ENCODE measurements at regions not wholly inside any gene's neighbourhood (a gene's known extent, or its start where the extent isn't known, plus 50 kb on each side); places are given as distances from the start of the nearest gene placed in this dataset.

DNA sequence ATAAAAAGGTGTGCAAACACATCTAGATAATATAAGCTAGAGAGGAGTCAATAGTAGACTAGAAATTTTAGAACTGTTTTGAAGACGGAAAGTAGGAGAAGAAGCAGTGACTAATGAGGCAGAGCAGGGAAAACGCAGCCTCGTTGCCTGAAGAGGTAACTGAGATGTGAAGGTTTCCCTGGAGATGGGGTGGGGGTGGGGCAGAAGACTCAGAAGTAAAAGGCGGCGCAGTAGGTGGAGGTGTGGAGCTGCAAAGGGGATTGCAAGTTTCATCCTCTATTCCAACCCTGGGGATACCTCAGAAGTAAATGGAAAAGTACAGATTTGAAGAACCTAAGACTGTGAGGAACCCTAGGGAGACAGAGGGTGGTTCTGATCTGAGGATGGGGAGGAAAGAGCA is 109.5 kb downstream of the TMPRSS5 start:
- Histone ChIP-seq H2AK5ac (ENCODE audit: low read depth, low read length) (no peak overlapping the region), H2BK120ac (ENCODE audit: low read depth, low read length) (no peak overlapping the region), H3K18ac (ENCODE audit: low read length) (no peak overlapping the region), H3K4me1 (ENCODE audit: control insufficient read depth in 2 of 2, insufficient read depth in 1 of 2, low read depth in 1 of 2, low read length in 2 of 2) (peaks cover 0 to 2% of the 10 kb centered on the region in 2 donors), H3K9ac (ENCODE audit: low read depth, low read length, poor library complexity) (no peak overlapping the region), H3K14ac (ENCODE audit: low read length) (no peak overlapping the region), H2BK12ac (ENCODE audit: low read length) (no peak overlapping the region), H2AFZ (ENCODE audit: low read length) (no peak overlapping the region), H3K27ac (replicated peaks; ENCODE audit: low read length) (no peak overlapping the region), H3K79me1 (ENCODE audit: low read depth, low read length) (no peaks in the 10 kb centered on the region), H3K36me3 (replicated peaks in 1 of 2; ENCODE audit: control insufficient read depth in 2 of 2, insufficient read depth in 2 of 2, low read length in 2 of 2) (no peaks in the 10 kb centered on the region), H4K91ac (ENCODE audit: low read depth, low read length, poor library complexity) (no peak overlapping the region), H3K4ac (ENCODE audit: low read length) (no peak overlapping the region), H4K8ac (ENCODE audit: low read depth, low read length) (no peak overlapping the region), H2BK15ac (ENCODE audit: low read length) (no peak overlapping the region), H2BK5ac (ENCODE audit: low read length) (no peak overlapping the region), H3K23ac (ENCODE audit: low read depth, low read length, poor library complexity) (no peak overlapping the region), H3K4me3 (ENCODE audit: low read length in 2 of 2) (no peak overlapping the region), H3K9me3 (replicated peaks in 1 of 2; ENCODE audit: control insufficient read depth in 2 of 2, insufficient read depth in 1 of 2, low read depth in 1 of 2, low read length in 2 of 2) (no peaks in the 10 kb centered on the region), H3K27me3 (ENCODE audit: control insufficient read depth in 3 of 3, insufficient read depth in 3 of 3, low read depth in 1 of 3, low read length in 3 of 3) (no peaks in the 10 kb centered on the region), H3K4me2 (ENCODE audit: insufficient read depth, low read length, poor library complexity, severe bottlenecking) (no peak overlapping the region)
- no peak for DNase-seq (ENCODE audit: low spot score)
- no CpG with 5 or more reads among the region's 5 CpGs for WGBS, 2 donors (ENCODE audit: extremely low coverage in 2 of 2, insufficient read length in 2 of 2, insufficient replicate concordance in 1 of 2)

- no CpG with 5 or more reads among the region's 3 CpGs for WGBS, 2 donors (ENCODE audit: extremely low coverage in 2 of 2, insufficient read length in 2 of 2, insufficient replicate concordance in 1 of 2)
- Histone ChIP-seq H3K36me3 (replicated peaks in 1 of 2; ENCODE audit: control insufficient read depth in 2 of 2, insufficient read depth in 2 of 2, low read length in 2 of 2) (no peaks in the 10 kb centered on the region), H3K18ac (ENCODE audit: low read length) (no peak overlapping the region), H3K23ac (ENCODE audit: low read depth, low read length, poor library complexity) (no peak overlapping the region), H2AFZ (ENCODE audit: low read length) (no peak overlapping the region), H3K4me3 (ENCODE audit: low read length in 2 of 2) (no peak overlapping the region), H2BK12ac (ENCODE audit: low read length) (no peak overlapping the region), H2AK5ac (ENCODE audit: low read depth, low read length) (no peak overlapping the region), H2BK120ac (ENCODE audit: low read depth, low read length) (no peak overlapping the region), H3K79me1 (ENCODE audit: low read depth, low read length) (no peaks in the 10 kb centered on the region), H3K4ac (ENCODE audit: low read length) (no peak overlapping the region), H3K27me3 (ENCODE audit: control insufficient read depth in 3 of 3, insufficient read depth in 3 of 3, low read depth in 1 of 3, low read length in 3 of 3) (peaks cover 0 to under 1% (median 0%) of the 10 kb centered on the region in 3 experiments), H3K9ac (ENCODE audit: low read depth, low read length, poor library complexity) (no peak overlapping the region), H3K14ac (ENCODE audit: low read length) (no peak overlapping the region), H2BK5ac (ENCODE audit: low read length) (no peak overlapping the region), H2BK15ac (ENCODE audit: low read length) (no peak overlapping the region), H3K9me3 (replicated peaks in 1 of 2; ENCODE audit: control insufficient read depth in 2 of 2, insufficient read depth in 1 of 2, low read depth in 1 of 2, low read length in 2 of 2) (no peaks in the 10 kb centered on the region), H4K91ac (ENCODE audit: low read depth, low read length, poor library complexity) (no peak overlapping the region), H3K4me1 (ENCODE audit: control insufficient read depth in 2 of 2, insufficient read depth in 1 of 2, low read depth in 1 of 2, low read length in 2 of 2) (peaks cover 0 to 2% of the 10 kb centered on the region in 2 donors), H4K8ac (ENCODE audit: low read depth, low read length) (no peak overlapping the region), H3K27ac (replicated peaks; ENCODE audit: low read length) (no peak overlapping the region), H3K4me2 (ENCODE audit: insufficient read depth, low read length, poor library complexity, severe bottlenecking) (no peak overlapping the region)
- no peak for DNase-seq (ENCODE audit: low spot score)
Measured at GRCh38 chr11:113595810-113596594, 110.1 kb downstream of the TMPRSS5 start.

- no peak overlapping the region for H3K9ac ChIP-seq (ENCODE audit: low read depth, low read length, poor library complexity)
- no peak overlapping the region for H2BK5ac ChIP-seq (ENCODE audit: low read length)
- no peaks in the 10 kb centered on the region for H3K79me1 ChIP-seq (ENCODE audit: low read depth, low read length)
- H3K18ac ChIP-seq (ENCODE audit: low read length) = no peak overlapping the region
- no peak overlapping the region for H4K91ac ChIP-seq (ENCODE audit: low read depth, low read length, poor library complexity)
- H3K9me3 ChIP-seq (replicated peaks in 1 of 2; ENCODE audit: control insufficient read depth in 2 of 2, insufficient read depth in 1 of 2, low read depth in 1 of 2, low read length in 2 of 2) = no peaks in the 10 kb centered on the region
- no peak for DNase-seq (ENCODE audit: low spot score)
- no peak overlapping the region for H3K4me2 ChIP-seq (ENCODE audit: insufficient read depth, low read length, poor library complexity, severe bottlenecking)
- no peak overlapping the region for H2BK12ac ChIP-seq (ENCODE audit: low read length)
- H4K8ac ChIP-seq (ENCODE audit: low read depth, low read length) = peak overlapping the region; percentile 33
- H3K27ac ChIP-seq (replicated peaks; ENCODE audit: low read length) = no peak overlapping the region
- no peaks in the 10 kb centered on the region for H3K36me3 ChIP-seq (replicated peaks in 1 of 2; ENCODE audit: control insufficient read depth in 2 of 2, insufficient read depth in 2 of 2, low read length in 2 of 2)
- peaks cover 0 to 3% (median 0%) of the 10 kb centered on the region in 3 experiments for H3K27me3 ChIP-seq (ENCODE audit: control insufficient read depth in 3 of 3, insufficient read depth in 3 of 3, low read depth in 1 of 3, low read length in 3 of 3)
- no peak overlapping the region for H3K23ac ChIP-seq (ENCODE audit: low read depth, low read length, poor library complexity)
- no peak overlapping the region for H2BK120ac ChIP-seq (ENCODE audit: low read depth, low read length)
- peaks cover 0 to 1% of the 10 kb centered on the region in 2 donors for H3K4me1 ChIP-seq (ENCODE audit: control insufficient read depth in 2 of 2, insufficient read depth in 1 of 2, low read depth in 1 of 2, low read length in 2 of 2)
- H3K4ac ChIP-seq (ENCODE audit: low read length) = no peak overlapping the region
- WGBS, 2 donors (ENCODE audit: extremely low coverage in 2 of 2, insufficient read length in 2 of 2, insufficient replicate concordance in 1 of 2) = no CpG with 5 or more reads among the region's 6 CpGs
- H2BK15ac ChIP-seq (ENCODE audit: low read length) = no peak overlapping the region
- H2AK5ac ChIP-seq (ENCODE audit: low read depth, low read length) = no peak overlapping the region
- H3K14ac ChIP-seq (ENCODE audit: low read length) = no peak overlapping the region
- peak overlapping the region; percentile 17 for H2AFZ ChIP-seq (ENCODE audit: low read length)
- no peak overlapping the region for H3K4me3 ChIP-seq (ENCODE audit: low read length in 2 of 2)
Measured at GRCh38 chr11:113593698-113594308, 112.3 kb downstream of the TMPRSS5 start.

GRCh38 chr11:113591117-113591516 is 115.0 kb downstream of the TMPRSS5 start:
- no peak overlapping the region for H2BK5ac ChIP-seq (ENCODE audit: low read length)
- no peak overlapping the region for H2BK120ac ChIP-seq (ENCODE audit: low read depth, low read length)
- H4K91ac ChIP-seq (ENCODE audit: low read depth, low read length, poor library complexity) = no peak overlapping the region
- H3K9ac ChIP-seq (ENCODE audit: low read depth, low read length, poor library complexity) = no peak overlapping the region
- WGBS, 2 donors (ENCODE audit: extremely low coverage in 2 of 2, insufficient read length in 2 of 2, insufficient replicate concordance in 1 of 2) = no CpG with 5 or more reads among the region's 3 CpGs
- H3K4me2 ChIP-seq (ENCODE audit: insufficient read depth, low read length, poor library complexity, severe bottlenecking) = no peak overlapping the region
- H2AK5ac ChIP-seq (ENCODE audit: low read depth, low read length) = no peak overlapping the region
- H3K14ac ChIP-seq (ENCODE audit: low read length) = peak overlapping the region; percentile 48
- H3K36me3 ChIP-seq (replicated peaks in 1 of 2; ENCODE audit: control insufficient read depth in 2 of 2, insufficient read depth in 2 of 2, low read length in 2 of 2) = no peaks in the 10 kb centered on the region
- no peak overlapping the region for H2AFZ ChIP-seq (ENCODE audit: low read length)
- H3K23ac ChIP-seq (ENCODE audit: low read depth, low read length, poor library complexity) = no peak overlapping the region
- DNase-seq (ENCODE audit: low spot score) = no peak
- H3K4ac ChIP-seq (ENCODE audit: low read length) = no peak overlapping the region
- H3K79me1 ChIP-seq (ENCODE audit: low read depth, low read length) = no peaks in the 10 kb centered on the region
- H3K4me3 ChIP-seq (ENCODE audit: low read length in 2 of 2) = no peak overlapping the region
- H3K4me1 ChIP-seq (ENCODE audit: control insufficient read depth in 2 of 2, insufficient read depth in 1 of 2, low read depth in 1 of 2, low read length in 2 of 2) = no peaks in the 10 kb centered on the region
- H4K8ac ChIP-seq (ENCODE audit: low read depth, low read length) = no peak overlapping the region
- H3K18ac ChIP-seq (ENCODE audit: low read length) = peak overlapping the region; percentile 11
- no peak overlapping the region for H2BK15ac ChIP-seq (ENCODE audit: low read length)
- H3K27me3 ChIP-seq (ENCODE audit: control insufficient read depth in 3 of 3, insufficient read depth in 3 of 3, low read depth in 1 of 3, low read length in 3 of 3) = peaks cover 0 to 3% (median 0%) of the 10 kb centered on the region in 3 experiments
- no peak overlapping the region for H2BK12ac ChIP-seq (ENCODE audit: low read length)
- H3K9me3 ChIP-seq (replicated peaks in 1 of 2; ENCODE audit: control insufficient read depth in 2 of 2, insufficient read depth in 1 of 2, low read depth in 1 of 2, low read length in 2 of 2) = no peaks in the 10 kb centered on the region
- no peak overlapping the region for H3K27ac ChIP-seq (replicated peaks; ENCODE audit: low read length)
